K562 (cell line): ENCODE measurements at regions not wholly inside any gene's neighbourhood (a gene's known extent, or its start where the extent isn't known, plus 50 kb on each side); places are given as distances from the start of the nearest gene placed in this dataset.

Source experiments
- AFF4 ChIP-seq: sonication (generic); formaldehyde crosslinking; IDR thresholded peaks from 2 replicates; pipeline ENCODE4 v1.8.0; 2023; ENCODE audit warnings: mild to moderate bottlenecking, missing genetic modification reagents
- ATF4 ChIP-seq: fragments of 450-650 bp; formaldehyde crosslinking; IDR thresholded peaks from 2 replicates; pipeline ENCODE4 v1.4.0; 2022; ENCODE audit warnings: mild to moderate bottlenecking, moderate library complexity
- CHD7 ChIP-seq: fragments of 200-600 bp; sonication (generic); IDR thresholded peaks from one replicate; pipeline ENCODE4 v1.6.1; 2012; ENCODE audit warnings: mild to moderate bottlenecking, low read depth, low read length, inconsistent platforms
- RBM15 ChIP-seq: fragments of 200-400 bp; formaldehyde crosslinking; IDR thresholded peaks from 2 replicates; pipeline ENCODE4 v1.6.1; 2018; ENCODE audit warnings: mild to moderate bottlenecking, low read length, moderate library complexity; ENCODE audit not compliant: insufficient read depth
- SLC30A9 ChIP-seq: fragments of 250-450 bp; sonication (Bioruptor Pico); IDR thresholded peaks from 2 replicates; pipeline ENCODE4 v1.8.0; 2022; ENCODE audit warnings: mild to moderate bottlenecking, moderate library complexity
- SUPT5H ChIP-seq: fragments of 450-650 bp; IDR thresholded peaks from 2 replicates; pipeline ENCODE4 v1.6.1; 2016
- ZNF668 ChIP-seq: fragments of 250-450 bp; sonication (Bioruptor Pico); IDR thresholded peaks from 2 replicates; pipeline ENCODE4 v1.8.0; 2022; ENCODE audit warnings: mild to moderate bottlenecking, inconsistent platforms

GRCh38 chr13:105240371-105240770 is 1295.1 kb downstream of the EFNB2 start (continued):
- TF ChIP-seq CHD7 (no peak), ZNF668 (CRISPR knock-in tag) (no peak), AFF4 (CRISPR knock-in tag) (no peak), SUPT5H (no peak), RBM15 (no peak), ATF4 (CRISPR knock-in tag) (no peak), SLC30A9 (CRISPR knock-in tag) (no peak)
